ENCODE measurements at regions not wholly inside any gene's neighbourhood (a gene's known extent, or its start where the extent isn't known, plus 50 kb on each side); places are given as distances from the start of the nearest gene placed in this dataset.

DNA sequence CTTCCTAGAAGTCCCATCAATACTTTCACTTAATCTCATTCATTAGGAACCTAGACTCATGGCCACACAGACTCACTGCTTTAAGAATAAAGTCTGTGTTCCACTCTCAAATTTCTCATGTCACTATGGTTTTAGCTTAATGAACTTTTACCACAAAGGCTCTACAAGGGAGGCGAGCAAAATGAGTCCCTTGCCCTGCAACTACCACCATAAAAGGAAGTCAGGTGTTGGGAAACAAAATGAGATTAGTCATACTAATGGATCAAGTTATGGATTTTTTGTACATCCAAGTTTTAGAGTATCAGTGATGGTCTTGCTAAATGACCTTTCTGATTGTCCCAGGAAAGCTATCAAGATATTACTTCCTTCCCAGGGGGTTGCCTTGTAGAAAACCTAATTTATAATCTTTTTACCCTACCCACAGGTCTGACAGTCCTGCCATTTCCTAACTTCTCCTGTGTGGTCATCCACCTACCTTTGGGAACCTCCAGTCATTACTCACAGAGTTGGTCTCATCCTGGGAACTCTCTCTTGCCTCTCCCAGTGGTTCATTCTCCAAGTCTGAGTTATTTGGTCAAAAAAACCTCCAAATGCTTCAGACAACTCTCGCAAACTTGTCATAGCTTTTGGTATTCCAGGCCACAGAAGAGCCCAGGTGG, 51.8 kb upstream of the SLC16A1 start:
- no peak for DNase-seq

DNA sequence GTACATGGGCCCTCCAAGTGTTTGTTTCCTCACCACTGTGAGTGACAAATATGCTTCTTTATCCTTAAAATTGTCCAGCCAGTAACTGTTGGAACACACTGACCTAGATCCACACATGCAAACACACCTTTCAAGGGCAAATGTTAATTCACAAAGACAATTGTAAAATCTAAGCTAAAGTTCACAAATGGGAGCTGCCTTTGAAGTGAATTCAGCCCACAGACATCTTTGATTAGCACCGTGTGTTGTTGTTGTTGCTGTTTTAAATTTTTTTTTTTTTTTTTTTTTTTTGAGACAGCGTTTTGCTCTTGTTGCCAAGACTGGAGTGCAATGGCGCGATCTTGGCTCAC, 52.3 kb upstream of the SLC16A1 start:
- DNase-seq: no peak

DNA sequence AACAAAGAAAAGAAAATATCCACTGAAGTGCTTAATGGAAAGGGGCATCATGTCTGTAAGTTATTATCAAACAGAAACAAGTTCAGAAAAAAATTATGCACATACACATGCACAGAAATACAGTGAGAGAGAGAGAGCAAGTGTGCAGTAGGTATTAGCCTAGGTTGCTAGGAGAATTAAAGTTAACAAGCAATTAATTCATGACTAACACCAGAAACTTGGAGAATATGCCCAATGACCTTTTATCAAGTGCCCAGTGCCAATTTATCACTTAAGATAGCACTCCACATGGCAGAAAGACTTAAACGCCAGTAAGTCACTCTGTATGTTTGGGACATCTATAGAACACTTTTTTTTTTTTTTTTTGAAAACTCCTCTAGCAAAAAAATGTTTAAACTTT, 56.2 kb upstream of the SLC16A1 start:
- no peak for DNase-seq

DNA sequence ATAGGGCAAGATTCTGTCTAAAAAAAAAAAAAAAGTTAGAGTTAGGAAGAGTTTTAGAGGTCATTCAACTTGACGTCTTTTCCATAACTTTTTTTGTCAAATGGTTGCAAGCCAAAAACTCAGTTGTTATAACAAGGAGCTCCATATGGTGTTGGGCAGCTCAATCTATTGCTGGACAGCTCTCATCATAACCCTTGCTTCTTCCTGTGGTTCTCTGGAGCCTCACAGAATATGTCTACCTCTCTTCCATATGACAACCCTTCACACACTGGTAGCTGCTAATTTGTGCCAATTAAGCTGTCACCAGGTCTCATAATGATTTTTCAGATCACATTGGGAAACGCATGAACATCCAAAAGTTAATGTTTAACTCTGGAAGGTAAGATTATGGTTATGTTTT, 57.8 kb upstream of the SLC16A1 start:
- no peak for DNase-seq

DNA sequence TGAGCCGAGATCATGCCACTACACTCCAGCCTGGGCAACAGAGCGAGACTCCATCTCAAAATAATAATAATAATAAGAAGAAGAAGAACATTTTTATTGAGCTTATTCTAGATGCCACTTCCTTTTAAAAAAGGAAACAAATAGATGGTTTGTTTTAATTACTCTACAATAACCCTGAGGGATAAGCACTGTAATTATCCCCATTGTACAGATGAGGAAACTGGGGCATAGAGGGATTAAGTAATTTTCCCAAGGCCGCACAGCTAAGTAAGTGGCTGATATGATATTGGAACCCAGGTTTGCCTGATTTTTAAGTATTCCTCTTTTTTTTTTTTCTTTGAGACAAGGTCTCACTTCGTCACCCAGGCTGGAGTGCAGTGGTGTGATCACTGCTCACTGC, 58.5 kb upstream of the LRIG2 start:
- DNase-seq: no peak

DNA sequence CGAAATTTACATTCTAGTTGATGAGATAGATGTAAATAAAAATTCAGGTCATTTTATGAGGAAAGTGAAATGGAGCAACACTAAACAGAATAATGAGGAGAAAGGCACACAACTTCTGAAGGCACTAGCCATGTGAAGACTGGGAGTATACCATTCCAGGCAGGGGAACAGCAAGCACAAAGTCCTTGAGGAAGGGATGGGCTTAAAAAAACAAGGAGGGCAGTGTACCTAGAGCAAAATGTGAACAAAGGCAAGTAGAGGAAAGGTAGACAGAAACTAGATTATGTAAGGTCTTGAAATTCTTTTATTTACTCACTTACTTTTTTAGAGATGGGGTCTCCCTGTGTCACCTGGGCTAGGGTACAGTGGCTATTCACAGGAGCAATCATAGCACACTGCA, 54.1 kb upstream of the LRIG2 start:
- no peak for DNase-seq

DNA sequence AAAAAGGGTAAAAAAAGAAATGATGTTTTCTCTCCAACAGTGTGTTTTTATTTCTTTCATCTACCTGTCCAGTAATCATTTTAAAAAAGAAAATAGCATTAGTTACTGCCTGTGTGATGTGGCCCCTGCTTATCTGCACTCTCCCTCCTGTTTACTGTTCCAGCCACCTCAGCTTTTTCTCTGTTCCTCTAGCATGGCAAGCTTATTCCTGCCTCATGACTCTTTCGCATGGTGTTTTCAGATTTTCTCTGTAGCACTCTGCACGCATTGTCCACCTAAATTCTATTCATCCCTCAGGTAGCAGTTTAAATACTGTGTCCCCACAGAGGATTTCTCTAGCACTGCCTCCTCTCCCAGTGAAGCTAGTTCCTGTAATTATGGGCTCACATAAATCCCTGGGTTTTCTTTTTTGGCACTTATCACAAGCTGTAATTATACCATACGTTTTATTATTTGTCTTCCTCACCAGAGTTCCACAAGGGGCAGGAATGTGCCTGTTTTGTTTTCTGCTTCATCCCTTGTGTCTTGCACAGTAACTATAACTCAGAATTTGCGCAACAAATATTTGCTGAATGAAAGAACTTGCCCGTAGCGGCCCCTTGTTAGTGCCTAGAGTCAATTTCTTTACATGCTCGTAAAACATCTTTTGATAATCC, 51.4 kb upstream of the LRIG2 start:
- DNase-seq: peak; percentile 1

Data from activated CD8-positive, alpha-beta memory T cell treated with anti-CD3 and anti-CD28 coated beads for 24 hours (primary cell).